Stomach (tissue), 4 donors: ENCODE measurements at regions not wholly inside any gene's neighbourhood (a gene's known extent, or its start where the extent isn't known, plus 50 kb on each side); places are given as distances from the start of the nearest gene placed in this dataset.

Source experiments
- EP300 ChIP-seq: sonication (generic); formaldehyde crosslinking; IDR thresholded peaks from one replicate; pipeline ENCODE4 v1.6.1; 2017; ENCODE audit warnings: antibody characterized with exemption
- POLR2A ChIP-seq, 4 donors: fragments of 450-650 bp; IDR thresholded peaks; one replicate each; pipeline ENCODE4 v1.6.1; 2016; ENCODE audit warnings: antibody characterized with exemption in 4 of 4, control low read depth in 2 of 4, mild to moderate bottlenecking in 1 of 4, moderate library complexity in 1 of 4
- POLR2AphosphoS5 ChIP-seq, 3 donors: sonication (generic); formaldehyde crosslinking; IDR thresholded peaks; one replicate each; pipeline ENCODE4 v1.6.1; 2016; ENCODE audit warnings: antibody characterized with exemption in 3 of 3
- TF ChIP-seq, protein P1 (sequence below), 7 experiments: fragments of 450-650 bp in 4 of 7; fragments of 200-600 bp in 3 of 7; sonication (generic) in 3 of 7; IDR thresholded peaks; one replicate each; pipeline ENCODE4 v1.5.1; 2016 to 2019; ENCODE audit warnings: antibody characterized with exemption in 7 of 7, control low read depth in 2 of 7, mild to moderate bottlenecking in 1 of 7

DNA sequence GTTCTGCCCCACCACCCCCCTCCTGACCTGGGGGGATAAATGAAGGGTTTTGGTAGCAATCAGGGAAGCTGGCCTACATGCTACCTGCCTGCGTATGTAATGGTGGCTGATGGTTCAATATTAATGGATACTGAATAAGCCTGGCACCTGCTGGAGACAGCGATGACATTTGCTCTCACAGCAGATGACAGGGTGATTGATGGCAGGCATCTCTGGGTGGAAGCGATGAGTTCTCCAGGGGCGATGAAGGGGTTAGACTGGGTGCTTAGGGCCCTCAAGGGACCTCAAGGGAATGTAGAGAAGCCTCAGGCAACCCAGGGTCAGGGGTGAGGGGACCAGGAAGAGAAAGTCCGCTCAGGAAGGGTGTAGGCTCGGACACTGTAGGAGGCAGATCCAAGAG is 107.7 kb upstream of the MLN start:
- TF ChIP-seq, protein P1, sequence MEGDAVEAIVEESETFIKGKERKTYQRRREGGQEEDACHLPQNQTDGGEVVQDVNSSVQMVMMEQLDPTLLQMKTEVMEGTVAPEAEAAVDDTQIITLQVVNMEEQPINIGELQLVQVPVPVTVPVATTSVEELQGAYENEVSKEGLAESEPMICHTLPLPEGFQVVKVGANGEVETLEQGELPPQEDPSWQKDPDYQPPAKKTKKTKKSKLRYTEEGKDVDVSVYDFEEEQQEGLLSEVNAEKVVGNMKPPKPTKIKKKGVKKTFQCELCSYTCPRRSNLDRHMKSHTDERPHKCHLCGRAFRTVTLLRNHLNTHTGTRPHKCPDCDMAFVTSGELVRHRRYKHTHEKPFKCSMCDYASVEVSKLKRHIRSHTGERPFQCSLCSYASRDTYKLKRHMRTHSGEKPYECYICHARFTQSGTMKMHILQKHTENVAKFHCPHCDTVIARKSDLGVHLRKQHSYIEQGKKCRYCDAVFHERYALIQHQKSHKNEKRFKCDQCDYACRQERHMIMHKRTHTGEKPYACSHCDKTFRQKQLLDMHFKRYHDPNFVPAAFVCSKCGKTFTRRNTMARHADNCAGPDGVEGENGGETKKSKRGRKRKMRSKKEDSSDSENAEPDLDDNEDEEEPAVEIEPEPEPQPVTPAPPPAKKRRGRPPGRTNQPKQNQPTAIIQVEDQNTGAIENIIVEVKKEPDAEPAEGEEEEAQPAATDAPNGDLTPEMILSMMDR (IDR thresholded peaks at IDR 0.05): no peak
- TF ChIP-seq EP300 (no peak), POLR2AphosphoS5 (IDR thresholded peaks at IDR 0.05) (no peak), POLR2A (IDR thresholded peaks at IDR 0.05) (no peak)
